CD8-positive, alpha-beta memory T cell (primary cell): ENCODE measurements at regions not wholly inside any gene's neighbourhood (a gene's known extent, or its start where the extent isn't known, plus 50 kb on each side); places are given as distances from the start of the nearest gene placed in this dataset.

Experiments
- CTCF ChIA-PET: fragments of 350-600 bp; sonication (Branson Sonifier 250); formaldehyde crosslinking; loops from one replicate; lab custom pipeline; 2021; ENCODE audit warnings: antibody characterized with exemption; lab: Charles Lee
- POLR2A ChIA-PET: fragments of 350-600 bp; sonication (Branson Sonifier 250); formaldehyde crosslinking; loops from one replicate; lab custom pipeline; 2021; ENCODE audit warnings: antibody characterized with exemption; lab: Charles Lee
- DNase-seq, 5 donors: peaks; one replicate each; pipeline versions ENCODE4 v3.0.0 to v3.0.0-alpha.2; 2020 to 2022; ENCODE audit warnings: mixed read lengths in 1 of 5
- H3K27ac ChIP-seq: one replicate; pipeline ENCODE4 v1.7.0; 2013; ENCODE audit warnings: low read depth, mild to moderate bottlenecking, low read length, moderate library complexity
- H3K27me3 ChIP-seq: 2 replicates; pipeline ENCODE4 v1.7.0; 2013; ENCODE audit warnings: low read length, mild to moderate bottlenecking; ENCODE audit not compliant: insufficient read depth, poor library complexity, severe bottlenecking
- H3K36me3 ChIP-seq: 2 replicates; pipeline ENCODE4 v1.7.0; 2013; ENCODE audit warnings: mild to moderate bottlenecking, low read length, moderate library complexity; ENCODE audit not compliant: insufficient read depth
- H3K4me1 ChIP-seq: 2 replicates; pipeline ENCODE4 v1.7.0; 2013; ENCODE audit warnings: mild to moderate bottlenecking, low read length, moderate library complexity; ENCODE audit not compliant: insufficient read depth
- H3K4me3 ChIP-seq: 2 replicates; pipeline ENCODE4 v1.7.0; 2013; ENCODE audit warnings: mild to moderate bottlenecking, low read length
- H3K9me3 ChIP-seq: 2 replicates; pipeline ENCODE4 v1.7.0; 2013; ENCODE audit warnings: mild to moderate bottlenecking, low read length
- H3K27ac Mint-ChIP-seq, 8 donors: one replicate each; pipeline ENCODE4 v1.8.0; 2020 to 2021; ENCODE audit warnings: mixed read lengths in 8 of 8, mild to moderate bottlenecking in 6 of 8, inconsistent platforms in 3 of 8, moderate library complexity in 3 of 8
- H3K27me3 Mint-ChIP-seq, 2 donors: one replicate each; pipeline ENCODE4 v1.8.0; 2020 to 2021; ENCODE audit warnings: mixed read lengths in 2 of 2, mild to moderate bottlenecking in 1 of 2, moderate library complexity in 1 of 2
- H3K36me3 Mint-ChIP-seq, 3 donors: one replicate each; pipeline ENCODE4 v1.8.0; 2020 to 2021; ENCODE audit warnings: mixed read lengths in 3 of 3, inconsistent platforms in 1 of 3, mild to moderate bottlenecking in 1 of 3
- H3K4me1 Mint-ChIP-seq, 3 donors: one replicate each; pipeline ENCODE4 v1.8.0; 2020 to 2021; ENCODE audit warnings: mixed read lengths in 3 of 3, inconsistent platforms in 1 of 3, mild to moderate bottlenecking in 1 of 3
- H3K4me3 Mint-ChIP-seq, 7 donors: one replicate each; pipeline ENCODE4 v1.8.0; 2020 to 2021; ENCODE audit warnings: mixed read lengths in 7 of 7, mild to moderate bottlenecking in 6 of 7, moderate library complexity in 4 of 7, inconsistent platforms in 2 of 7
- H3K9me3 Mint-ChIP-seq, 5 donors: one replicate each; pipeline ENCODE4 v1.8.0; 2020 to 2022; ENCODE audit warnings: mixed read lengths in 5 of 5, mild to moderate bottlenecking in 3 of 5, moderate library complexity in 2 of 5, inconsistent platforms in 1 of 5

DNA sequence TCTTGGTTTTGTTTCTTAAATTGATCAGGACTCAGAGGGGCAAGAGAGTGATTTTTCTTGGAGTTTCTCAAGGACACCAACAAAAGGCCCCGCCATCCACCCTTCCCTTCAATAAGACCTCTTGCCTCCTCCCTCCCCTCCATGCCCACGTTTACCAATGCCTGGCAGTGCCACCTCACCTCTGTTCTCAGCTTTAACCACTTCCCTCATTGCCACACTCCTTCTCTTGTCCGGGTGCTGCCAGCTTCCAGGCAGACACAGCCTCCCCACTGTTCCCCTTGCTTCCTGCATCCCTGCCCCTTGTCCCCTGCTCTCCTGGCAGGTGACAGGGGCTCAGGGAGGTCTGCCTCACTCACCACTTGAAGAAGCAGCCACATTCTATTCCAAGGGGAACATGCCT is 90.8 kb downstream of the LHX2 start:
- H3K27me3 Mint-ChIP-seq: peaks cover 18 to 32% of the 10 kb centered on the region in 2 donors
- CTCF ChIA-PET: no interaction called here
- H3K9me3 Mint-ChIP-seq: no peaks in the 10 kb centered on the region

GRCh38 chr9:124105266-124105665 is 93.7 kb downstream of the LHX2 start:
- H3K27ac ChIP-seq: no peak overlapping the region
- H3K9me3 ChIP-seq: no peaks in the 10 kb centered on the region
- no peaks in the 10 kb centered on the region for H3K36me3 ChIP-seq
- Mint-ChIP-seq H3K27ac (no peak overlapping the region), H3K4me1 (no peaks in the 10 kb centered on the region), H3K9me3 (peaks cover 0 to 4% (median 0%) of the 10 kb centered on the region in 5 donors), H3K36me3 (no peaks in the 10 kb centered on the region), H3K27me3 (peaks cover 20 to 37% of the 10 kb centered on the region in 2 donors), H3K4me3 (no peak overlapping the region)
- H3K27me3 ChIP-seq: no peaks in the 10 kb centered on the region
- no peaks in the 10 kb centered on the region for H3K4me1 ChIP-seq
- no peak for DNase-seq
- ChIA-PET CTCF (no interaction called here), POLR2A (no interaction called here)
- no peak overlapping the region for H3K4me3 ChIP-seq

More for the DNA sequence above, 90.8 kb downstream of the LHX2 start:
- Histone ChIP-seq H3K36me3 (no peaks in the 10 kb centered on the region), H3K9me3 (no peaks in the 10 kb centered on the region), H3K27ac (no peak overlapping the region), H3K4me3 (no peak overlapping the region), H3K4me1 (no peaks in the 10 kb centered on the region), H3K27me3 (no peaks in the 10 kb centered on the region)
- no peak overlapping the region for H3K4me3 Mint-ChIP-seq
- H3K27ac Mint-ChIP-seq: no peak overlapping the region
- POLR2A ChIA-PET: no interaction called here
- DNase-seq: no peak
- H3K4me1 Mint-ChIP-seq: no peaks in the 10 kb centered on the region
- no peaks in the 10 kb centered on the region for H3K36me3 Mint-ChIP-seq

GRCh38 chr9:124108216-124108615 is 96.6 kb downstream of the LHX2 start:
- Mint-ChIP-seq H3K27ac (no peak overlapping the region), H3K36me3 (no peaks in the 10 kb centered on the region), H3K9me3 (peaks cover 0 to 7% (median 0%) of the 10 kb centered on the region in 5 donors), H3K4me1 (no peaks in the 10 kb centered on the region), H3K4me3 (no peak overlapping the region), H3K27me3 (peaks cover 23 to 36% of the 10 kb centered on the region in 2 donors)
- Histone ChIP-seq H3K9me3 (no peaks in the 10 kb centered on the region), H3K27me3 (no peaks in the 10 kb centered on the region), H3K4me1 (no peaks in the 10 kb centered on the region), H3K27ac (no peak overlapping the region), H3K4me3 (no peak overlapping the region), H3K36me3 (no peaks in the 10 kb centered on the region)
- no peak for DNase-seq
- CTCF ChIA-PET: no interaction called here
- POLR2A ChIA-PET: no interaction called here

GRCh38 chr9:124110307-124110915 is 98.8 kb downstream of the LHX2 start:
- ChIA-PET CTCF (interaction anchor here (1.4 kb wide), 1 partner anchor 16 kb away, joined by 5 read pairs; no protein-coding TSS in a partner anchor), POLR2A (no interaction called here)
- no peaks in the 10 kb centered on the region for H3K4me1 Mint-ChIP-seq
- DNase-seq: peak in 4 of 5 donors; percentile 6 to 53 (median 10)
- Histone ChIP-seq H3K36me3 (no peaks in the 10 kb centered on the region), H3K4me3 (no peak overlapping the region), H3K27ac (no peak overlapping the region), H3K9me3 (no peaks in the 10 kb centered on the region), H3K27me3 (no peaks in the 10 kb centered on the region), H3K4me1 (no peaks in the 10 kb centered on the region)
- H3K9me3 Mint-ChIP-seq: peaks cover 0 to 7% (median 0%) of the 10 kb centered on the region in 5 donors
- H3K36me3 Mint-ChIP-seq: no peaks in the 10 kb centered on the region
- H3K27me3 Mint-ChIP-seq: peaks cover 21 to 49% of the 10 kb centered on the region in 2 donors
- no peak overlapping the region for H3K27ac Mint-ChIP-seq
- H3K4me3 Mint-ChIP-seq: no peak overlapping the region

DNA sequence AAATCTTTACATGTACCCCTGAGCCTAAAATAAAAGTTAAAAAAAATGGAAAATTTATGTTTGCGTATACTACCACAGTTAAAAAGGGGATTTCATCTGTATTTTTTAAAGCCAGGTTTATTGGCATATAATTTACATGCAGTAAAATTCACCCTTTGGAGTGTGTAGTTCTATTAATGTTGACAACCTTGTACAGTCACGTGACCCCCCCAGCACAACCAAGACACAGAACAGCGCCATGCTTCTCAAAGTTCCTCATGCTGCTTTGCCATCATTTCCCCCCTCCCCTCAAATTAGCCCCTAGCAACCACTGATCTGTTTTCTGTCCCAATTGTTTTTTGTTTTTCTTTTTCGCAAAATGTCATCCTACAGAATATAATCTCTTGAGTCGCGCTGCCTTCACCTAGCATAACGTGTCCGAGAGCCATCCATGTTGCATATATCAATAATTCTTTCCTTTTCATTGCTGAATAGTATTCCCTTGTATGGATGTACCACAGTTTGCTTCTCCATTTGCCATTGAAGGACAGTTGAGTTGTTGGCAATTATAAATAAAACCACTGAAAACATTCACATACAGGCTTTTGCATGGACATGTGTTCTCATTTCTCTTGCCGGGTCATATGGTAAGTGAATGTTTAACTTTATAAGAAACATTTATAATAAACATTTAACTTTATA is 105.3 kb downstream of the LHX2 start:
- peaks cover 9 to 50% of the 10 kb centered on the region in 2 donors for H3K27me3 Mint-ChIP-seq
- Histone ChIP-seq H3K27ac (no peak overlapping the region), H3K9me3 (no peaks in the 10 kb centered on the region), H3K27me3 (no peaks in the 10 kb centered on the region), H3K36me3 (no peaks in the 10 kb centered on the region), H3K4me3 (no peak overlapping the region), H3K4me1 (no peaks in the 10 kb centered on the region)
- no peak overlapping the region for H3K4me3 Mint-ChIP-seq
- ChIA-PET POLR2A (no interaction called here), CTCF (interaction anchor here (2.2 kb wide), 1 partner anchor 9 kb away, joined by 13 read pairs; no protein-coding TSS in a partner anchor)
- H3K9me3 Mint-ChIP-seq: peaks cover 0 to 12% (median 7%) of the 10 kb centered on the region in 5 donors
- H3K27ac Mint-ChIP-seq: no peak overlapping the region
- no peaks in the 10 kb centered on the region for H3K4me1 Mint-ChIP-seq
- H3K36me3 Mint-ChIP-seq: no peaks in the 10 kb centered on the region
- no peak for DNase-seq

- Histone ChIP-seq H3K4me3 (no peak overlapping the region), H3K27me3 (no peaks in the 10 kb centered on the region), H3K4me1 (no peaks in the 10 kb centered on the region), H3K9me3 (no peaks in the 10 kb centered on the region), H3K27ac (no peak overlapping the region), H3K36me3 (no peaks in the 10 kb centered on the region)
- Mint-ChIP-seq H3K4me3 (no peak overlapping the region), H3K9me3 (peaks cover 0 to 16% (median 7%) of the 10 kb centered on the region in 5 donors), H3K27ac (no peak overlapping the region), H3K36me3 (no peaks in the 10 kb centered on the region), H3K4me1 (no peaks in the 10 kb centered on the region), H3K27me3 (peaks cover 10 to 40% of the 10 kb centered on the region in 2 donors)
- DNase-seq: no peak
- ChIA-PET CTCF (interaction anchor here (1.9 kb wide), 1 partner anchor 418 kb away, joined by 4 read pairs; no protein-coding TSS in a partner anchor), POLR2A (no interaction called here)
These were observed 107.3 kb downstream of the LHX2 start for GRCh38 chr9:124118894-124119293.

DNA sequence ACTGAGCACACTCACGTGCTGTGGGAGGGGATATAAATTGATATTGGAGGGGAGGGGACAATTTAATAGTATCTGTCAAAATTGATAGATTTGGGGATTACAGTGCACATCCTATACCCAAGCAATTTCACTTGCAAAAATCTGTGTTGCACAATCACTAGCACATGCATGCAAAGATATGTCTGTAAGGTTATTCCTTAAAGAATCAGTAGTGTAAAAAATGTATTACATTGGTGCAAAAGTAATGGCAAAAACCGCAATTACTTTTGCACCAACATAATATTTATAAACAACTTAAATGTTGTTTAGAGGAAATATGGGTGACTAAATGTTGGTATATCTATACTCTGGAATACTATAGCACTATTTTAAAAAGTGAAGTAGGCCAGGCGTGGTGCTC is 108.7 kb downstream of the LHX2 start:
- CTCF ChIA-PET: no interaction called here
- H3K27me3 Mint-ChIP-seq: peaks cover 13 to 34% of the 10 kb centered on the region in 2 donors
- Histone ChIP-seq H3K27ac (no peak overlapping the region), H3K4me1 (no peaks in the 10 kb centered on the region), H3K4me3 (no peak overlapping the region), H3K9me3 (no peaks in the 10 kb centered on the region), H3K36me3 (no peaks in the 10 kb centered on the region), H3K27me3 (no peaks in the 10 kb centered on the region)
- H3K4me3 Mint-ChIP-seq: no peak overlapping the region
- no peak overlapping the region for H3K27ac Mint-ChIP-seq
- H3K9me3 Mint-ChIP-seq: peaks cover 0 to 16% (median 7%) of the 10 kb centered on the region in 5 donors
- POLR2A ChIA-PET: no interaction called here
- no peak for DNase-seq
- no peaks in the 10 kb centered on the region for H3K36me3 Mint-ChIP-seq
- H3K4me1 Mint-ChIP-seq: no peaks in the 10 kb centered on the region

GRCh38 chr9:124121725-124122124 is 110.2 kb downstream of the LHX2 start:
- Mint-ChIP-seq H3K4me1 (peaks cover 0 to 2% (median under 1%) of the 10 kb centered on the region in 3 donors), H3K27ac (no peak overlapping the region), H3K4me3 (no peak overlapping the region), H3K9me3 (peaks cover 0 to 10% (median 4%) of the 10 kb centered on the region in 5 donors), H3K27me3 (peaks cover 6 to 24% of the 10 kb centered on the region in 2 donors), H3K36me3 (no peaks in the 10 kb centered on the region)
- Histone ChIP-seq H3K27ac (no peak overlapping the region), H3K4me1 (peaks cover under 1% of the 10 kb centered on the region), H3K27me3 (no peaks in the 10 kb centered on the region), H3K4me3 (no peak overlapping the region), H3K9me3 (no peaks in the 10 kb centered on the region), H3K36me3 (no peaks in the 10 kb centered on the region)
- no peak for DNase-seq
- ChIA-PET POLR2A (no interaction called here), CTCF (no interaction called here)
